AG04450 (cell line): ENCODE measurements at regions not wholly inside any gene's neighbourhood (a gene's known extent, or its start where the extent isn't known, plus 50 kb on each side); places are given as distances from the start of the nearest gene placed in this dataset.

Experiments used
- CTCF ChIA-PET: fragments of 300-600, 350-600 bp; formaldehyde crosslinking; extraction: SDS; loops from one replicate; lab custom pipeline; 2022; ENCODE audit warnings: antibody characterized with exemption, inconsistent platforms; lab: Charles Lee
- POLR2A ChIA-PET: fragments of 350-600 bp; formaldehyde crosslinking; extraction: SDS; loops from one replicate; lab custom pipeline; 2021; ENCODE audit warnings: antibody characterized with exemption, inconsistent platforms; lab: Yijun Ruan, JAX
- DNase-seq: peaks from one replicate; pipeline ENCODE4 v3.0.0-alpha.2; 2011; ENCODE audit warnings: low read depth, low spot score
- H3K27ac ChIP-seq: one replicate; pipeline ENCODE4 v1.5.1; 2012; ENCODE audit warnings: low read depth, low read length, control low read depth
- H3K27me3 ChIP-seq: one replicate; pipeline ENCODE4 v1.6.0; 2012; ENCODE audit warnings: low read length; ENCODE audit not compliant: control insufficient read depth, insufficient read depth
- H3K4me3 ChIP-seq: 2 replicates; pipeline ENCODE4 v1.5.1; 2011; ENCODE audit warnings: mild to moderate bottlenecking, low read depth, low read length, control low read depth
- H3K9me3 ChIP-seq: 2 replicates; pipeline ENCODE4 v1.5.1; 2012; ENCODE audit warnings: low read length; ENCODE audit not compliant: control insufficient read depth, insufficient read depth
- CTCF ChIP-seq: IDR thresholded peaks from 2 replicates; pipeline ENCODE4 v1.5.1; 2011; ENCODE audit warnings: low read depth, low read length, control low read depth, inconsistent platforms

- Histone ChIP-seq H3K4me3 (no peak overlapping the region), H3K9me3 (no peaks in the 10 kb centered on the region; the same call in 1 of the 2 replicates), H3K27me3 (no peaks in the 10 kb centered on the region), H3K27ac (no peak overlapping the region)
- no peak for TF ChIP-seq CTCF
- CTCF ChIA-PET, result no interaction called here
- POLR2A ChIA-PET, result no interaction called here
- DNase-seq, result no peak
Observed at GRCh38 chr4:35789899-35790574, 454.3 kb downstream of the ARAP2 start.

GRCh38 chr4:35793045-35793722 lies 451.1 kb downstream of the ARAP2 start:
- Histone ChIP-seq H3K4me3 (no peak overlapping the region), H3K27ac (no peak overlapping the region), H3K27me3 (no peaks in the 10 kb centered on the region), H3K9me3 (no peaks in the 10 kb centered on the region; the same call in 1 of the 2 replicates)
- ChIA-PET CTCF (no interaction called here), POLR2A (no interaction called here)
- no peak for TF ChIP-seq CTCF
- no peak for DNase-seq

GRCh38 chr4:35793766-35794165 lies 450.5 kb downstream of the ARAP2 start:
- no peak overlapping the region for H3K27ac ChIP-seq

GRCh38 chr4:35800669-35801068 lies 443.6 kb downstream of the ARAP2 start:
- ChIA-PET POLR2A (no interaction called here), CTCF (no interaction called here)
- no peak for DNase-seq
- no peak overlapping the region for H3K4me3 ChIP-seq
- TF ChIP-seq CTCF, result no peak
- H3K27ac ChIP-seq, result no peak overlapping the region
- H3K9me3 ChIP-seq, result peaks cover 21% of the 10 kb centered on the region
- no peaks in the 10 kb centered on the region for H3K27me3 ChIP-seq

More at GRCh38 chr4:35793766-35794165, 450.5 kb downstream of the ARAP2 start:
- CTCF ChIA-PET, result no interaction called here
- DNase-seq, result no peak
- TF ChIP-seq CTCF, result no peak
- Histone ChIP-seq H3K4me3 (no peak overlapping the region), H3K27me3 (no peaks in the 10 kb centered on the region), H3K9me3 (no peaks in the 10 kb centered on the region; the same call in 1 of the 2 replicates)
- POLR2A ChIA-PET, result no interaction called here

GRCh38 chr4:35802644-35803043 lies 441.7 kb downstream of the ARAP2 start:
- peaks cover 21% of the 10 kb centered on the region for H3K9me3 ChIP-seq
- ChIA-PET CTCF (no interaction called here), POLR2A (no interaction called here)
- no peak for TF ChIP-seq CTCF
- no peaks in the 10 kb centered on the region for H3K27me3 ChIP-seq
- H3K27ac ChIP-seq, result no peak overlapping the region
- H3K4me3 ChIP-seq, result no peak overlapping the region
- DNase-seq, result no peak
